Endodermal cell (in vitro differentiated cells): ENCODE measurements at regions not wholly inside any gene's neighbourhood (a gene's known extent, or its start where the extent isn't known, plus 50 kb on each side); places are given as distances from the start of the nearest gene placed in this dataset.

ENCODE experiments used
- DNase-seq: peaks from one replicate; pipeline ENCODE4 v3.0.0-alpha.2; 2017
- H3K27ac ChIP-seq: 2 replicates; pipeline ENCODE4 v1.5.1; 2013; ENCODE audit warnings: mild to moderate bottlenecking, low read depth, low read length, moderate library complexity
- H3K27me3 ChIP-seq: 2 replicates; pipeline ENCODE4 v1.6.1; 2013; ENCODE audit warnings: mild to moderate bottlenecking, low read length, moderate library complexity; ENCODE audit not compliant: insufficient read depth, control insufficient read depth, poor library complexity, severe bottlenecking
- H3K36me3 ChIP-seq: 2 replicates; pipeline ENCODE4 v1.7.0; 2013; ENCODE audit warnings: mild to moderate bottlenecking, low read length, moderate library complexity; ENCODE audit not compliant: control insufficient read depth, insufficient read depth
- H3K4me1 ChIP-seq: one replicate; pipeline ENCODE4 v1.7.0; 2013; ENCODE audit warnings: low read length; ENCODE audit not compliant: control insufficient read depth, insufficient read depth
- H3K4me3 ChIP-seq: 2 replicates; pipeline ENCODE4 v1.5.1; 2013; ENCODE audit warnings: mild to moderate bottlenecking, low read length, moderate library complexity
- H3K9ac ChIP-seq: 2 replicates; pipeline ENCODE4 v1.6.1; 2013; ENCODE audit warnings: mild to moderate bottlenecking, low read length, moderate library complexity; ENCODE audit not compliant: poor library complexity, severe bottlenecking; ENCODE audit errors: extremely low read depth
- H3K9me3 ChIP-seq: 2 replicates; pipeline ENCODE4 v1.6.1; 2013; ENCODE audit warnings: mild to moderate bottlenecking, low read length, moderate library complexity; ENCODE audit not compliant: control insufficient read depth
- H3K27ac Mint-ChIP-seq: 2 replicates; pipeline ENCODE4 v1.8.0; 2020; ENCODE audit warnings: mixed read lengths
- H3K27me3 Mint-ChIP-seq: 2 replicates; pipeline ENCODE4 v1.8.0; 2021; ENCODE audit warnings: mild to moderate bottlenecking, mixed read lengths; ENCODE audit not compliant: insufficient read depth
- H3K36me3 Mint-ChIP-seq: 2 replicates; pipeline ENCODE4 v1.8.0; 2020; ENCODE audit warnings: low read depth, mixed read lengths
- H3K4me1 Mint-ChIP-seq: 2 replicates; pipeline ENCODE4 v1.8.0; 2020; ENCODE audit warnings: mixed read lengths
- H3K4me3 Mint-ChIP-seq: 2 replicates; pipeline ENCODE4 v1.8.0; 2020; ENCODE audit warnings: mild to moderate bottlenecking, moderate library complexity, mixed read lengths
- H3K9me3 Mint-ChIP-seq: 2 replicates; pipeline ENCODE4 v1.8.0; 2020; ENCODE audit warnings: mild to moderate bottlenecking, mixed read lengths
- WGBS, 2 experiments: methylation state at CpG; one replicate each; pipeline versions ENCODE4 v1.1.5 to v1.1.7; 2013; ENCODE audit warnings: missing lambda C conversion rate in 2 of 2, mixed read lengths in 1 of 2; ENCODE audit not compliant: insufficient coverage in 1 of 2, insufficient read length in 1 of 2; 5-methylcytosine and 5-hydroxymethylcytosine counted together
- TF ChIP-seq, protein P1 (sequence below): fragments of 200-600 bp; sonication (generic); conservative IDR thresholded peaks from 2 replicates; pipeline ENCODE4 v1.5.0; 2021; ENCODE audit warnings: antibody characterized with exemption, mild to moderate bottlenecking

- no peaks in the 10 kb centered on the region for H3K36me3 Mint-ChIP-seq
- WGBS, 2 experiments: 80 to 85% methylated on average over 4 to 5 of the region's 5 CpGs
These were observed 695.9 kb downstream of the NSUN3 start for GRCh38 chr3:94758751-94759150.

DNA sequence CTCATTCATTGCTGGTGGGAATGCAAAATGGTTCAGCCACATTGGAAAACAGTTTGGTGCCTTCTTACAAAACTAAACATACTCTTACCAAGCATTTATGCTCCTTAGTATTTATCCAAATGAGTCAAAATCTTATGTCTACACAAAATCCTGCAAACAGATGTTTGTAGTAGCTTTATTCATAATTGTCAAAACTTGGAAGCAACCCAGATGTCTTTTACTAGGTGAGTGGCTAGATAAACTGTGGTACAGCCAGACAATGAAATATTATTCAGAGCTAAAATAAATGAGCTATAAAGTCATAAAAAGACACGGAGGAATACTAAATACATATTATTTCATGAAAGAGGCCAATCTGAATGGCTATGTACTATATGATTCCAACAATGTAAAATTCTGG, 709.5 kb downstream of the NSUN3 start:
- H3K27me3 Mint-ChIP-seq: no peaks in the 10 kb centered on the region
- H3K4me3 Mint-ChIP-seq: no peak overlapping the region
- no peak overlapping the region for H3K27ac Mint-ChIP-seq
- TF ChIP-seq, protein P1, sequence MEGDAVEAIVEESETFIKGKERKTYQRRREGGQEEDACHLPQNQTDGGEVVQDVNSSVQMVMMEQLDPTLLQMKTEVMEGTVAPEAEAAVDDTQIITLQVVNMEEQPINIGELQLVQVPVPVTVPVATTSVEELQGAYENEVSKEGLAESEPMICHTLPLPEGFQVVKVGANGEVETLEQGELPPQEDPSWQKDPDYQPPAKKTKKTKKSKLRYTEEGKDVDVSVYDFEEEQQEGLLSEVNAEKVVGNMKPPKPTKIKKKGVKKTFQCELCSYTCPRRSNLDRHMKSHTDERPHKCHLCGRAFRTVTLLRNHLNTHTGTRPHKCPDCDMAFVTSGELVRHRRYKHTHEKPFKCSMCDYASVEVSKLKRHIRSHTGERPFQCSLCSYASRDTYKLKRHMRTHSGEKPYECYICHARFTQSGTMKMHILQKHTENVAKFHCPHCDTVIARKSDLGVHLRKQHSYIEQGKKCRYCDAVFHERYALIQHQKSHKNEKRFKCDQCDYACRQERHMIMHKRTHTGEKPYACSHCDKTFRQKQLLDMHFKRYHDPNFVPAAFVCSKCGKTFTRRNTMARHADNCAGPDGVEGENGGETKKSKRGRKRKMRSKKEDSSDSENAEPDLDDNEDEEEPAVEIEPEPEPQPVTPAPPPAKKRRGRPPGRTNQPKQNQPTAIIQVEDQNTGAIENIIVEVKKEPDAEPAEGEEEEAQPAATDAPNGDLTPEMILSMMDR: no peak
- no peak for DNase-seq
- Histone ChIP-seq H3K4me1 (no peaks in the 10 kb centered on the region), H3K27ac (no peak overlapping the region), H3K27me3 (no peaks in the 10 kb centered on the region), H3K9ac (no peak overlapping the region), H3K4me3 (no peak overlapping the region), H3K9me3 (no peaks in the 10 kb centered on the region), H3K36me3 (no peaks in the 10 kb centered on the region)
- H3K4me1 Mint-ChIP-seq: no peaks in the 10 kb centered on the region
- H3K36me3 Mint-ChIP-seq: no peaks in the 10 kb centered on the region
- no peaks in the 10 kb centered on the region for H3K9me3 Mint-ChIP-seq
- WGBS, 2 experiments: 100% methylated on average over 1 of the region's 1 CpG; no CpG with 5 or more reads in 1 of the 2 experiments

More at GRCh38 chr3:94758751-94759150, 695.9 kb downstream of the NSUN3 start:
- TF ChIP-seq, protein P1: no peak
- Histone ChIP-seq H3K36me3 (no peaks in the 10 kb centered on the region), H3K4me1 (no peaks in the 10 kb centered on the region), H3K27ac (no peak overlapping the region), H3K9ac (no peak overlapping the region), H3K27me3 (no peaks in the 10 kb centered on the region), H3K9me3 (no peaks in the 10 kb centered on the region), H3K4me3 (no peak overlapping the region)
- Mint-ChIP-seq H3K4me1 (no peaks in the 10 kb centered on the region), H3K4me3 (no peak overlapping the region), H3K9me3 (no peaks in the 10 kb centered on the region), H3K27me3 (no peaks in the 10 kb centered on the region), H3K27ac (no peak overlapping the region)
- no peak for DNase-seq

DNA sequence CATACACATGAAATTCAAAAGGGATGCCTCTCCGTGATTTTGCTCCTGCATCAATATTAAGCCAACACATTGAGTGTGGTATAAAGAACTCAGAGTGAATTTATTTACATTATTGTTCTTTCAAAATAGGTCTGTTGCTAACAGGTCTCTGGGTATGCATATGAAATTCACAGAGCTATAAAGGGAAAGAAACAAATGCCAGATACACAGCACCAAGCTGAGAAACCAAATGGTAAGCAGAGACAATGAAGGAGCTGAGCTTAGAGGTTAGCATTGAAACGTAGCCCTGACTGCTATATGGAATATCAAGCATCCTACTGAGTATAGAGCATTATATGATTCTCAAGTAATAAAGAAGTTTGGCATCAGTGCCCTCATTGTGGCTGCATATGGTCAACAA, 712.9 kb downstream of the NSUN3 start:
- no peaks in the 10 kb centered on the region for H3K4me1 Mint-ChIP-seq
- no peak for DNase-seq
- Histone ChIP-seq H3K27me3 (no peaks in the 10 kb centered on the region), H3K27ac (no peak overlapping the region), H3K9ac (no peak overlapping the region), H3K4me1 (no peaks in the 10 kb centered on the region), H3K36me3 (no peaks in the 10 kb centered on the region), H3K9me3 (no peaks in the 10 kb centered on the region), H3K4me3 (no peak overlapping the region)
- H3K27me3 Mint-ChIP-seq: no peaks in the 10 kb centered on the region
- TF ChIP-seq, protein P1: no peak
- H3K36me3 Mint-ChIP-seq: no peaks in the 10 kb centered on the region
- 84 to 100% methylated on average over 1 to 2 of the region's 2 CpGs for WGBS, 2 experiments
- H3K9me3 Mint-ChIP-seq: no peaks in the 10 kb centered on the region
- H3K27ac Mint-ChIP-seq: no peak overlapping the region
- H3K4me3 Mint-ChIP-seq: no peak overlapping the region
